GM18519 (cell line): ENCODE measurements at regions not wholly inside any gene's neighbourhood (a gene's known extent, or its start where the extent isn't known, plus 50 kb on each side); places are given as distances from the start of the nearest gene placed in this dataset.

Source experiments
- ATAC-seq: cut with Tn5 transposase; IDR thresholded peaks from one replicate; pipeline ENCODE4 v1.9.1; 2021; ENCODE audit warnings: mild to moderate bottlenecking, moderate library complexity; ENCODE audit not compliant: unreplicated experiment, low FRiP score

GRCh38 chr21:32135401-32136363 is 143.2 kb downstream of the MIS18A start:
- ATAC-seq = peak; percentile 70

GRCh38 chr21:32134441-32135130 is 144.3 kb downstream of the MIS18A start:
- no peak for ATAC-seq

GRCh38 chr21:32132881-32133280 is 146.0 kb downstream of the MIS18A start:
- ATAC-seq = no peak

- ATAC-seq = no peak
Measured at GRCh38 chr21:32132409-32132808, 146.4 kb downstream of the MIS18A start.

- no peak for ATAC-seq
Measured at GRCh38 chr21:32131960-32132359, 146.9 kb downstream of the MIS18A start.

- no peak for ATAC-seq
Measured at GRCh38 chr21:32131164-32131563, 147.7 kb downstream of the MIS18A start.

GRCh38 chr21:32130031-32130891 is 148.6 kb downstream of the MIS18A start:
- ATAC-seq = no peak

- ATAC-seq = no peak
Measured at GRCh38 chr21:32127081-32127480, 151.8 kb downstream of the MIS18A start.

GRCh38 chr21:32122082-32122481 is 156.8 kb downstream of the MIS18A start:
- no peak for ATAC-seq

- ATAC-seq = no peak
Measured at GRCh38 chr21:32120230-32120629, 158.6 kb downstream of the MIS18A start.

GRCh38 chr21:32119811-32120210 is 159.0 kb downstream of the MIS18A start:
- ATAC-seq = no peak

GRCh38 chr21:32119389-32119788 is 159.5 kb downstream of the MIS18A start:
- no peak for ATAC-seq

- ATAC-seq = no peak
Measured at GRCh38 chr21:32114419-32115035, 164.3 kb downstream of the MIS18A start.

GRCh38 chr21:32113486-32113885 is 165.4 kb downstream of the MIS18A start:
- no peak for ATAC-seq

- no peak for ATAC-seq
Measured at GRCh38 chr21:32112195-32112594, 166.7 kb downstream of the MIS18A start.

GRCh38 chr21:32108566-32108965 is 170.3 kb downstream of the MIS18A start:
- ATAC-seq = no peak

- no peak for ATAC-seq
Measured at GRCh38 chr21:32103361-32103760, 175.5 kb downstream of the MIS18A start.

GRCh38 chr21:32102426-32102825 is 176.4 kb downstream of the MIS18A start:
- no peak for ATAC-seq

- ATAC-seq = no peak
Measured at GRCh38 chr21:32101277-32101676, 177.6 kb downstream of the MIS18A start.

- ATAC-seq = no peak
Measured at GRCh38 chr21:32100423-32100822, 178.4 kb downstream of the MIS18A start.
